Upper lobe of left lung (tissue), 4 donors: ENCODE measurements at regions not wholly inside any gene's neighbourhood (a gene's known extent, or its start where the extent isn't known, plus 50 kb on each side); places are given as distances from the start of the nearest gene placed in this dataset.

Source experiments
- CTCF ChIP-seq, 6 experiments: fragments of 450-650 bp in 4 of 6; fragments of 200-600 bp in 2 of 6; sonication (generic) in 2 of 6; IDR thresholded peaks; one replicate each; pipeline ENCODE4 v1.5.1; 2016 to 2019; ENCODE audit warnings: antibody characterized with exemption in 6 of 6
- EP300 ChIP-seq, 4 donors: sonication (generic); formaldehyde crosslinking; IDR thresholded peaks; one replicate each; pipeline ENCODE4 v1.5.1; 2017; ENCODE audit warnings: antibody characterized with exemption in 4 of 4, control low read depth in 2 of 4
- POLR2AphosphoS5 ChIP-seq, 2 donors: sonication (generic); formaldehyde crosslinking; IDR thresholded peaks; one replicate each; pipeline ENCODE4 v1.5.1; 2017; ENCODE audit warnings: antibody characterized with exemption in 2 of 2

GRCh38 chr18:45208164-45208563, 407.1 kb upstream of the SLC14A2 start:
- TF ChIP-seq CTCF (IDR thresholded peaks at IDR 0.05) (no peak), POLR2AphosphoS5 (IDR thresholded peaks at IDR 0.05) (no peak), EP300 (IDR thresholded peaks at IDR 0.05) (no peak)
